Chondrocyte (in vitro differentiated cells): ENCODE measurements at regions not wholly inside any gene's neighbourhood (a gene's known extent, or its start where the extent isn't known, plus 50 kb on each side); places are given as distances from the start of the nearest gene placed in this dataset.

ENCODE experiments used
- DNase-seq: peaks from one replicate; pipeline ENCODE4 v3.0.0; 2021; ENCODE audit warnings: mixed read lengths, low spot score
- H3K27ac Mint-ChIP-seq: one replicate; pipeline ENCODE4 v1.8.0; 2021; ENCODE audit warnings: mild to moderate bottlenecking, moderate library complexity, mixed read lengths; ENCODE audit not compliant: unreplicated experiment
- H3K27me3 Mint-ChIP-seq: 2 replicates; pipeline ENCODE4 v1.8.0; 2021; ENCODE audit warnings: low read depth, mixed read lengths
- H3K36me3 Mint-ChIP-seq: 2 replicates; pipeline ENCODE4 v1.8.0; 2021; ENCODE audit warnings: low read depth, mixed read lengths
- H3K4me1 Mint-ChIP-seq: 2 replicates; pipeline ENCODE4 v1.8.0; 2021; ENCODE audit warnings: low read depth, mild to moderate bottlenecking, mixed read lengths
- H3K4me3 Mint-ChIP-seq: one replicate; pipeline ENCODE4 v1.8.0; 2021; ENCODE audit warnings: mild to moderate bottlenecking, moderate library complexity, mixed read lengths; ENCODE audit not compliant: unreplicated experiment
- H3K9me3 Mint-ChIP-seq: 2 replicates; pipeline ENCODE4 v1.8.0; 2021; ENCODE audit warnings: low read depth, mixed read lengths
- CTCF ChIP-seq: fragments of 200-600 bp; sonication (generic); IDR thresholded peaks from 2 replicates; pipeline ENCODE4 v1.5.0; 2021; ENCODE audit warnings: antibody characterized with exemption, mild to moderate bottlenecking, moderate library complexity

GRCh38 chr13:80469105-80469852 is 128.4 kb upstream of the SPRY2 start:
- H3K27ac Mint-ChIP-seq, result peak overlapping the region; percentile 99
- no peaks in the 10 kb centered on the region for H3K36me3 Mint-ChIP-seq
- peaks cover 62% of the 10 kb centered on the region for H3K4me1 Mint-ChIP-seq
- no peaks in the 10 kb centered on the region for H3K27me3 Mint-ChIP-seq
- no peak overlapping the region for H3K4me3 Mint-ChIP-seq
- no peaks in the 10 kb centered on the region for H3K9me3 Mint-ChIP-seq
- no peak for TF ChIP-seq CTCF
- DNase-seq, result no peak

DNA sequence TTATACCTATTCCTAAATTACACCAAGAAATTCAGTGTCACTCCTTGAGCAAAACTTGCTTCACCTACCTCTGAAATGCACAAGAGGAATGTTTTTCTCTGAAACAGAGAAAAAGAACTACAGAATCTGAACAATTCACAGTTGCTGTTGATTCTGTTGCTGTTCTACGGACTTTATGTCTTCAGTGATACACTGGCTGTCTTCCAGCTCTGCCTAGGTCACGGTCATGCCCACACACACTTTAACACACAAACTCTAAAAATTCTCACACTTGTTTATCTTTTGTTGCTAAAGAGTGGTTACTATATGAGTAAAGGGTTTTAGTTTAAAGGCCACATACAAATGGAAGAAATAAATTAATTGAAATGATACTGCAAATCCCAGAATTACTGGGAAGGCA is 124.4 kb upstream of the SPRY2 start:
- no peaks in the 10 kb centered on the region for H3K9me3 Mint-ChIP-seq
- TF ChIP-seq CTCF, result no peak
- H3K27ac Mint-ChIP-seq, result no peak overlapping the region
- H3K36me3 Mint-ChIP-seq, result no peaks in the 10 kb centered on the region
- DNase-seq, result no peak
- H3K4me1 Mint-ChIP-seq, result peaks cover 43% of the 10 kb centered on the region
- H3K27me3 Mint-ChIP-seq, result no peaks in the 10 kb centered on the region
- H3K4me3 Mint-ChIP-seq, result no peak overlapping the region

DNA sequence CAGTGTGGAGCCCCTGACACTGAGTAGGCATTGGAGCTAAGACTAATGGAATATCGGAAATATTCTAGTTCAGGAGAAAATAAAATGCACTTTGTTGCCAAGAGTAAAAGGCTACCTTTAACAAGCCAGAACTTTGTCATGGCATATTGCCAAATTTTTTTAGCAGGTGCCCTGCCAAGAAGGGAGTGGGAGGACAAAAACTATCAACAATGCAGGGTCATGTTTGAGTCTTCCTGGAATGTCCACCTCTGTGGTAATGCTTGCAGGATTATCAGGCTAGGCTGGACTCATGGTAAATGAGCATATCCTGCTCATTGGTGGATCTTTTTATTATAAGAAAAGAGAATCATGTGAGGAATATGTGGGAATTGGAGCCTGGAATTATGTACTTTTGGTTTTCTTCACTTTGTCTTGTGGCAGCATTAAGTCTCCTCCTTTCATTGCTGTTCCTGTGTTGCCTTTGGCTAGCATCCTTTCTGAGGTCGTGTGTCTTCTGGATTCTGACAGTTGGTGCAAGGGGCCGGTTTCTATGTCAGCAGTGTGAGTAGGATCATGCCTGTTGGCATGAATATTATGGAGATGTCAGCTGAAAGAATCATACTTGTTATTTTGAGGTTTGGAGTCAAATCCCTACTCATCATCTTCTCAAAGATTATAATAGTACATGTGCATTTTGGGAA is 122.9 kb upstream of the SPRY2 start:
- Mint-ChIP-seq H3K4me1 (peaks cover 29% of the 10 kb centered on the region), H3K27ac (peak overlapping the region; percentile 39), H3K36me3 (no peaks in the 10 kb centered on the region), H3K4me3 (no peak overlapping the region), H3K27me3 (no peaks in the 10 kb centered on the region), H3K9me3 (no peaks in the 10 kb centered on the region)
- DNase-seq, result no peak
- no peak for TF ChIP-seq CTCF

DNA sequence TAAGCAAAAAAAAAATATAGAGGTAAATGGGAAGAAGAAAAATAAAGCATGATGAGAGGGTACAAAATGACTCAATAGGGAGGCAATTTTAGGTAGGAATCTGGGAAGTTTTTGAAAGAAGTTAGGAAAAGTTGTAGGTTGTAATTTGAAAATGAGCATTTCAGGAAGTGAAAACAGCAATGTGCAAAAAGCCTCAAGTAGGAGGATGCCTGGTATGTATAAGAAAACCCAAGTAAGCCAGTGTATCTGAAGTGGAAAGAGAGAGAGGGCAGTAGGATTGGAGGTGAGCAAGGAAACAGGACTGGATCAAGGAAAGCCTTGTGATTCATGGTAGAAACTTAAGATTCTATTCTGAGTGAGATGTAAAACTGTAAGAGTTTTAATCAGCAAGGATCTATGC is 121.6 kb upstream of the SPRY2 start:
- no peak for TF ChIP-seq CTCF
- H3K9me3 Mint-ChIP-seq, result no peaks in the 10 kb centered on the region
- no peak overlapping the region for H3K27ac Mint-ChIP-seq
- H3K4me3 Mint-ChIP-seq, result no peak overlapping the region
- H3K36me3 Mint-ChIP-seq, result no peaks in the 10 kb centered on the region
- H3K4me1 Mint-ChIP-seq, result peaks cover 26% of the 10 kb centered on the region
- no peak for DNase-seq
- H3K27me3 Mint-ChIP-seq, result no peaks in the 10 kb centered on the region

- Mint-ChIP-seq H3K4me3 (no peak overlapping the region), H3K27me3 (no peaks in the 10 kb centered on the region), H3K27ac (no peak overlapping the region), H3K36me3 (no peaks in the 10 kb centered on the region), H3K4me1 (peaks cover 26% of the 10 kb centered on the region), H3K9me3 (no peaks in the 10 kb centered on the region)
- DNase-seq, result no peak
- no peak for TF ChIP-seq CTCF
These were observed 121.1 kb upstream of the SPRY2 start for GRCh38 chr13:80462037-80462436.
